Endometrium (tissue), 2 donors: ENCODE measurements at regions not wholly inside any gene's neighbourhood (a gene's known extent, or its start where the extent isn't known, plus 50 kb on each side); places are given as distances from the start of the nearest gene placed in this dataset.
"Not testable (repeated sequence)": the region's sequence is repeated elsewhere in the genome, so short reads cannot be mapped to it uniquely, and the experiment has no call there.

Experiments used
- FAIRE-seq: peaks from 2 replicates; lab custom pipeline; 2012; peaks lifted over from hg19 to GRCh38; lab: Jason Lieb, UNC
- donor health status: control.
- donor health status: control.

DNA sequence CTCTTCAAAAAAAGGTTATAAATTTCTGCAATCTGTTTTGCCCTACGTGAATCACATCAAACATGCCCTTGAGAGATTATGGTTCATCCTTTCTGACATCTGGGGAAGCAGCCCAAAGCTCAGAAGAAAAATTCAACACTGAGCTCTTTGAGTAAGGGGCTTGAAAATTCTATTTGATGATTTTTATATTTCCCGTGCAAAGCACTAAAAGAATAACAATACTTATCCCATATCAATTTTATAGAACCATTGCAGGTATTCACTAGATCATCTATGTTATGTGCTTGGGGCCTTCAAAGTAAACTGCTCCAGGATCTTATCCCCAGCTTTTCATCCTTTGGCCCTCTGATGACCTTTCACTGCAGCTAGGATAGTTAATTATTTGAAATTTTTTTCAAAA is 966.9 kb upstream of the CNTN5 start:
- no peak for FAIRE-seq

DNA sequence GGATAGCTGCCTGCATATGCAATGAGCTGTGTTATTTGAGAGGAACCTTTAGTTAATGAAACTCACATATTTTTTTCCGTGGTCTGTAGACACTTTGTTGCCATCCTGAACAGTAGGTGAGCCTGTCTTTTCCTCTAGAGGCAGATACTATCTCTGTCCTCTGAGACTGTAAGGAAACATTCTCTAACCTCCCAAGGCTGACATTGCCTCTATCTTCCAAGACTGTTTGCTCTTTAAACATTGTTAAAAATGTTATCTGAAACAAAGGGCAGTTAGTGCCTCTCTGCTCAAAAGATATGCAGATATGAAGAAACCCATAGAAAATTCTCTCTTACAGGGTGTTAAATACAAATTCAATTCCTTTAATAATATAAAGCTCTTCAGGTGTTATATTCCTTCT is 963.8 kb upstream of the CNTN5 start:
- no peak for FAIRE-seq

- no peak for FAIRE-seq
These were observed 961.3 kb upstream of the CNTN5 start for GRCh38 chr11:98059488-98059887.

- FAIRE-seq, result no peak
These were observed 960.0 kb upstream of the CNTN5 start for GRCh38 chr11:98060759-98061158.

DNA sequence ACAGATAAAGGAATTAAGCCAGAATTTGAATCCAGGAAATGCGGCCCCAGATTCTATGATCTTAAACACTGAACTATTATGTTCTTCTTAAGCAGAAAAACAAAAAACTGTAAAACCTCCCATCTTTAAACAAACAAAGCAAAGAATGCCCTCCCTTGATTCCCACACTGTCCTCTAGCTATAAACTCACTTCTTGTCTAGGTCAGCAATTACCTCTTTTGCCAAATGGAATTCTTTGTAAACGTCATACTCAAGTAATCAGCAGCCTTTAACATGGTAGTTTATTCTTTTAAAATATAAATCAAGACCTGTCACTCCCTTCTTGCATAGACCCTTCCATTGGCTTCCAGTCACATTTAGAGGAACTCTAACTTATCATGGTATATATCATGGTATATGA is 958.9 kb upstream of the CNTN5 start:
- no peak for FAIRE-seq

GRCh38 chr11:98062714-98063113 is 958.0 kb upstream of the CNTN5 start:
- FAIRE-seq, result no peak

- FAIRE-seq, result no peak
These were observed 952.5 kb upstream of the CNTN5 start for GRCh38 chr11:98068251-98068650.

DNA sequence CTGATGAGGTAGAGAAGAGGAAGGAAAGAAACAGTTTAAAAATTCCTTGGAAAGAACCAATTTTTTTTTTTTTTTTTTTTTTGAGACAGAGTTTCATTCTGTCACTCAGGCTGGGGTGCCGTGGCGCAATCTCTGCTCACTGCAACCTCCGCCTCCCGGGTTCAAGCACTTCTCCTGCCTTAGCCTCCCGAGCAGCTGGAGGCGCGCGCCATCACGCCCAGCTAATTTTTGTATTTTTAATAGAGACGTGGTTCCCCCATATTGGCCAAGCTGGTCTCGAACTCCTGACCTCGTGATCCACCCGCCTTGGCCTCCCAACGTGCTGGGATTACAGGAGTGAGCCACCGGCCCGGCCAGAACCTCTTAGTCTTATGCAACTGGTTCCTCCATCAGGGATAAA is 951.6 kb upstream of the CNTN5 start:
- FAIRE-seq, result not testable (repeated sequence)

GRCh38 chr11:98069861-98070260 is 950.9 kb upstream of the CNTN5 start:
- FAIRE-seq, result no peak

- no peak for FAIRE-seq
These were observed 929.8 kb upstream of the CNTN5 start for GRCh38 chr11:98090861-98091505.

- FAIRE-seq, result no peak
These were observed 921.4 kb upstream of the CNTN5 start for GRCh38 chr11:98099371-98099770.

- no peak for FAIRE-seq
These were observed 920.1 kb upstream of the CNTN5 start for GRCh38 chr11:98100689-98101088.

- no peak for FAIRE-seq
These were observed 919.4 kb upstream of the CNTN5 start for GRCh38 chr11:98101329-98101728.

DNA sequence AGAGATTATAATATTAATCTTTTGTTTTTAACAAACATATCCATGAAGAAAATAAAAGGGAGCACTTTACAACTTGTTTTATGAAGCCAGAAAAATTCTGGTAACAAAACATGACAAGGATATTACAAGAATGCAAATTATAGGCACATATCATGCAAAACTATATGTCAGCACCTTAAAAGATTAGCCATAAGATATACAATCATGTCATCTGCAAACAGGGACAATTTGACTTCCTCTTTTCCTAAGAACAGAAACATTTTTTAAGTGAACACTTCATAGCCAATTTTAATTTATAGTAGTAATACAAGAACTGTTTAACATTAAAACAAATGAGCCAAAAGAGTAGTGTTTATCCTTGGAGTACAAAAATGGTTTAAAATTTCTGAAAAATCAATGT is 916.5 kb upstream of the CNTN5 start:
- no peak for FAIRE-seq

DNA sequence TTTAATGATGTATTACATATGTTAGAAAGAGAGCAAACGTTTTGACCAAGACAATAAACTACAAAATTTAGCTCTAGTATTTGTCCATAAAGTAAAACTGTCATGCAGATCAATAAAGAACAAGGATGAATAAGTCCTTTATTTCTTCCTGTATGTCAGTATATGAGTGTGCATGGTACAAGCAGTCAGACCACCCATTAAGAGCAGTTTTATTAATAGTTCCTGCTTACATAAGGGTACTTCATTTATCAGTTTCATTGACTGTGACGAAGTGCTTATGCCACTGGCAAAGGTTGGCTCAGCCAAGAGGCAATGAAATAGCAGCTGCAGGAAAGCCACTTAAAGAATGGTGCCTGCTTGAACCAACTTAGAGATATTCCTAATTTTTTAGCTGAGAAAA is 913.0 kb upstream of the CNTN5 start:
- FAIRE-seq, result no peak

GRCh38 chr11:98110030-98110429 is 910.7 kb upstream of the CNTN5 start:
- FAIRE-seq, result no peak

DNA sequence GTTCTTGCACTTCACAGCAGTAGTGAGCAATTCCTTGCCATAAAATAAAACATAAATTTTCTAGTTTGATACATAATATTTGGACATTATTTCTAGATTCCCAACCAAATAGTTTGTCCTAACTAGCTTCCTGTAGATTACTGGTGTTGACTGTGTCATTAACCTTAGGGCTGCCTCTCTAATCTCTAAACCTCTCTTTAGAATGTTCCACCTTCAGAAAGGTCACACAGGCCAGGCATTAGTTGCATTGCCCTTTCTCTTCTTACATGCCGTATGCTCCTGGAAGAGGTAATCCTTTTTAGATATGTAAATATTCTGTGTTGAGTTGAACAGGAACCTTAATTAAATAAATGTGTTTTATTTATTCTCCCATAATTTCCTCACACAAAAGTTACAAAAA is 904.9 kb upstream of the CNTN5 start:
- no peak for FAIRE-seq

GRCh38 chr11:98130117-98130625 is 890.6 kb upstream of the CNTN5 start:
- FAIRE-seq, result no peak

- no peak for FAIRE-seq
These were observed 884.4 kb upstream of the CNTN5 start for GRCh38 chr11:98136357-98136756.

GRCh38 chr11:98137437-98137836 is 883.3 kb upstream of the CNTN5 start:
- no peak for FAIRE-seq

DNA sequence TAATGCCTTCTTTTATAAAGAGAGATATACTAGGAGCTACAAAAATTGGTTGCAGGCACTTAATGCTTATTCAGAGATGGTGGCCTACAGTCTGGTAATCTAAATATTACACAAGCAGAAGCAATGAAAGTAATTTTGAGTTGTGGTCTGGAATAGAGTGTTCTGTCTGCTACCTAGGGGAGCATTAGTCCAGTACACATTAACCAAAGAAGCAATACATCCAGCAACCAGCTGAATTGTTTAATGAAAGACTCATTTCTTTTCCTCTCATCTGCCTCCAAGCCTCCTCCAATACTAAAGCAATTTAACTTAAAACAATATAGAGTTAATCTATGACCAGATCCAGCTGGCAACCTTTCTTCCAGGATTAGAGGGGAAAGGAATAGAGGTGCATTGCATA is 877.1 kb upstream of the CNTN5 start:
- FAIRE-seq, result no peak

DNA sequence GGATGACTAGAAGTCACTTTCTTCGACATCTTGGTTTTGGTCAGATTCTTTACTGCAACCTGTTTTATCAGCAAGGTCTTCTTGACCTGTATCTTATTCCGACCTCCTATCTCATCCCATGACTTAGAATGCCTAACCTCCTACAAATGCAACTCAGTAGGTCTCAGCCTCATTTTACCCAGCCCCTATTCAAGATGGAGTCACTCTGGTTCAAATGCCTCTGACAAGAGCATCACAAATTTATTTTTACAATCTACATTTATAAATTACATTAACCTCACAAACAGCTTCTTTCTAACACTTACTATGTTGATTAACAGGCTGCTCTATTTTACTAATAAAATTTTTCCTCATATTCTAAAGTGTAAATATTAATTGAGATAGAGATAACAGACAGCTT is 867.0 kb upstream of the CNTN5 start:
- no peak for FAIRE-seq

- no peak for FAIRE-seq
These were observed 865.1 kb upstream of the CNTN5 start for GRCh38 chr11:98155696-98156095.

GRCh38 chr11:98177925-98178324 is 842.8 kb upstream of the CNTN5 start:
- FAIRE-seq, result no peak

DNA sequence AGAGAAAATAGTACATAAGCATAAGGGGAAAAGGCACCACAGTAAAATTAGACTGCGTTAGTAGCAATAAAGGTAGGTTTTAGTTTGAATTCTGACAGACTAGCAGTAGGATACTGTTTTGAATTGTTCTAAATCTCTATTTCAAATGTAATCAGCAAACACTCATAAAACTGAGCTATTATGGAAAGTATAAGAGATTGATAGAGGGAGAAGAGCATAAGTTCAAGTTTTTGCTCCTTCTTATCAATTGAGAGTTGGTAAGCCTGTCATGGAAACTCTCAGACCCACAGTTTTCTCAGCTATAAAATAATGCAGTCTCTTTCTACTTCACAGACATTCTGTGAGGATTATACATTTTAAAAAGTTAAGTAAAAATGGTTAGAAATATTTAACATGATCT is 840.2 kb upstream of the CNTN5 start:
- no peak for FAIRE-seq
